ENCODE measurements at regions not wholly inside any gene's neighbourhood (a gene's known extent, or its start where the extent isn't known, plus 50 kb on each side); places are given as distances from the start of the nearest gene placed in this dataset.

- intact Hi-C loops (cut with DNase I, micrococcal nuclease): no loop called here
- no peak for TF ChIP-seq CTCF (IDR thresholded peaks at IDR 0.05)
- peaks cover 3% of the 10 kb centered on the region for H3K9me3 Mint-ChIP-seq
- H3K27ac Mint-ChIP-seq: no peak overlapping the region
- DNase-seq: no peak
- H3K27me3 ChIP-seq (ENCODE audit: control insufficient read depth in 1 of 2, insufficient read depth in 2 of 2, low read length in 2 of 2): no peaks in the 10 kb centered on the region
- no peaks in the 10 kb centered on the region for H3K4me1 Mint-ChIP-seq (ENCODE audit: low read depth)
- no peak overlapping the region for H3K4me3 ChIP-seq (ENCODE audit: low read length)
- no peak overlapping the region for H3K27ac ChIP-seq (ENCODE audit: low read depth in 1 of 2, low read length in 2 of 2)
- no peaks in the 10 kb centered on the region for H3K36me3 ChIP-seq (ENCODE audit: insufficient read depth, low read length)
- H3K27me3 Mint-ChIP-seq: peaks cover 18% of the 10 kb centered on the region
- H3K9me3 ChIP-seq (ENCODE audit: control insufficient read depth in 1 of 2, insufficient read depth in 1 of 2, low read length in 2 of 2): peaks cover 5 to 10% of the 10 kb centered on the region in 2 experiments
- no peak for ATAC-seq (ENCODE audit: poor library complexity)
- H3K4me1 ChIP-seq (ENCODE audit: insufficient read depth, low read length): no peaks in the 10 kb centered on the region
- no peak overlapping the region for H3K4me3 Mint-ChIP-seq
- ChIA-PET CTCF (no interaction called here), POLR2A (no interaction called here)
- H3K36me3 Mint-ChIP-seq (ENCODE audit: low read depth): no peaks in the 10 kb centered on the region
These were observed 185.8 kb downstream of the NDUFA10 start for GRCh38 chr2:239839306-239839705.

GRCh38 chr2:239836021-239836765 is 188.9 kb downstream of the NDUFA10 start:
- no peak for DNase-seq
- intact Hi-C loops (cut with DNase I, micrococcal nuclease): no loop called here

GRCh38 chr2:239835056-239835455 is 190.1 kb downstream of the NDUFA10 start:
- intact Hi-C loops (cut with DNase I, micrococcal nuclease): no loop called here
- DNase-seq (no peak), ATAC-seq (ENCODE audit: poor library complexity) (no peak)
- no peak for TF ChIP-seq CTCF (IDR thresholded peaks at IDR 0.05)
- Histone ChIP-seq H3K27me3 (ENCODE audit: control insufficient read depth in 1 of 2, insufficient read depth in 2 of 2, low read length in 2 of 2) (no peaks in the 10 kb centered on the region), H3K27ac (ENCODE audit: low read depth in 1 of 2, low read length in 2 of 2) (no peak overlapping the region), H3K4me3 (ENCODE audit: low read length) (no peak overlapping the region), H3K36me3 (ENCODE audit: insufficient read depth, low read length) (no peaks in the 10 kb centered on the region), H3K9me3 (ENCODE audit: control insufficient read depth in 1 of 2, insufficient read depth in 1 of 2, low read length in 2 of 2) (peaks cover 5 to 17% of the 10 kb centered on the region in 2 experiments), H3K4me1 (ENCODE audit: insufficient read depth, low read length) (no peaks in the 10 kb centered on the region)
- ChIA-PET POLR2A (interaction anchor here (0.5 kb wide), 1 partner anchor 567 kb away, joined by 3 read pairs; no protein-coding TSS in a partner anchor), CTCF (no interaction called here)
- Mint-ChIP-seq H3K4me3 (no peak overlapping the region), H3K9me3 (no peaks in the 10 kb centered on the region), H3K27me3 (peaks cover under 1% of the 10 kb centered on the region), H3K4me1 (ENCODE audit: low read depth) (no peaks in the 10 kb centered on the region), H3K36me3 (ENCODE audit: low read depth) (no peaks in the 10 kb centered on the region), H3K27ac (no peak overlapping the region)

More at GRCh38 chr2:239836021-239836765, 188.9 kb downstream of the NDUFA10 start:
- H3K9me3 Mint-ChIP-seq: no peaks in the 10 kb centered on the region
- no peaks in the 10 kb centered on the region for H3K27me3 ChIP-seq (ENCODE audit: control insufficient read depth in 1 of 2, insufficient read depth in 2 of 2, low read length in 2 of 2)
- H3K4me1 ChIP-seq (ENCODE audit: insufficient read depth, low read length): no peaks in the 10 kb centered on the region
- ATAC-seq (ENCODE audit: poor library complexity): no peak
- no peaks in the 10 kb centered on the region for H3K4me1 Mint-ChIP-seq (ENCODE audit: low read depth)
- H3K9me3 ChIP-seq (ENCODE audit: control insufficient read depth in 1 of 2, insufficient read depth in 1 of 2, low read length in 2 of 2): peaks cover 5 to 17% of the 10 kb centered on the region in 2 experiments
- no peak overlapping the region for H3K4me3 Mint-ChIP-seq
- TF ChIP-seq CTCF (IDR thresholded peaks at IDR 0.05): no peak
- POLR2A ChIA-PET: no interaction called here
- CTCF ChIA-PET: no interaction called here
- H3K36me3 Mint-ChIP-seq (ENCODE audit: low read depth): no peaks in the 10 kb centered on the region
- H3K27ac ChIP-seq (ENCODE audit: low read depth in 1 of 2, low read length in 2 of 2): no peak overlapping the region
- H3K4me3 ChIP-seq (ENCODE audit: low read length): no peak overlapping the region
- peaks cover 5% of the 10 kb centered on the region for H3K27me3 Mint-ChIP-seq
- H3K36me3 ChIP-seq (ENCODE audit: insufficient read depth, low read length): no peaks in the 10 kb centered on the region
- H3K27ac Mint-ChIP-seq: no peak overlapping the region
